ENCODE measurements at regions not wholly inside any gene's neighbourhood (a gene's known extent, or its start where the extent isn't known, plus 50 kb on each side); places are given as distances from the start of the nearest gene placed in this dataset.
A peak's percentile ranks its signal among the peaks of the same experiment; 100 is the strongest.

- DNase-seq = no peak
Observed at GRCh38 chr2:128556089-128556488, 237.4 kb upstream of the HS6ST1 start.

- DNase-seq = no peak
Observed at GRCh38 chr2:128556633-128557032, 238.0 kb upstream of the HS6ST1 start.

GRCh38 chr2:128557069-128557468 is 238.4 kb upstream of the HS6ST1 start:
- no peak for DNase-seq

- DNase-seq = peak; percentile 58
Observed at GRCh38 chr2:128557831-128558241, 239.2 kb upstream of the HS6ST1 start.

- no peak for DNase-seq
Observed at GRCh38 chr2:128558441-128558840, 239.8 kb upstream of the HS6ST1 start.

- no peak for DNase-seq
Observed at GRCh38 chr2:128558895-128559532, 240.3 kb upstream of the HS6ST1 start.

GRCh38 chr2:128559533-128560515 is 241.2 kb upstream of the HS6ST1 start:
- DNase-seq = no peak

- DNase-seq = no peak
Observed at GRCh38 chr2:128560718-128561117, 242.1 kb upstream of the HS6ST1 start.

GRCh38 chr2:128562471-128563347 is 244.0 kb upstream of the HS6ST1 start:
- DNase-seq = no peak

- peak; percentile 90 for DNase-seq
Observed at GRCh38 chr2:128563348-128563687, 244.7 kb upstream of the HS6ST1 start.

- no peak for DNase-seq
Observed at GRCh38 chr2:128564131-128564530, 245.5 kb upstream of the HS6ST1 start.

GRCh38 chr2:128564551-128564950 is 245.9 kb upstream of the HS6ST1 start:
- no peak for DNase-seq

GRCh38 chr2:128565441-128565840 is 246.8 kb upstream of the HS6ST1 start:
- no peak for DNase-seq

- no peak for DNase-seq
Observed at GRCh38 chr2:128566671-128567070, 248.0 kb upstream of the HS6ST1 start.

GRCh38 chr2:128568106-128568505 is 249.4 kb upstream of the HS6ST1 start:
- DNase-seq = no peak

GRCh38 chr2:128573116-128573515 is 254.4 kb upstream of the HS6ST1 start:
- DNase-seq = no peak

- DNase-seq = no peak
Observed at GRCh38 chr2:128573531-128573930, 254.9 kb upstream of the HS6ST1 start.

GRCh38 chr2:128577141-128577930 is 258.7 kb upstream of the HS6ST1 start:
- no peak for DNase-seq

- no peak for DNase-seq
Observed at GRCh38 chr2:128578406-128579390, 260.0 kb upstream of the HS6ST1 start.

- DNase-seq = no peak
Observed at GRCh38 chr2:128579825-128580224, 261.2 kb upstream of the HS6ST1 start.
